GM12873 (cell line): ENCODE measurements at regions not wholly inside any gene's neighbourhood (a gene's known extent, or its start where the extent isn't known, plus 50 kb on each side); places are given as distances from the start of the nearest gene placed in this dataset.

Experiments
- TF ChIP-seq, protein P1 (sequence below): IDR thresholded peaks from 2 replicates; pipeline ENCODE4 v1.5.1; 2012; ENCODE audit warnings: low read depth, mild to moderate bottlenecking, moderate library complexity, low read length, control low read depth; ENCODE audit not compliant: insufficient read depth; ENCODE audit errors: missing control alignments

GRCh38 chr6:14422061-14422460 is 304.5 kb downstream of the CD83 start:
- TF ChIP-seq, protein P1, sequence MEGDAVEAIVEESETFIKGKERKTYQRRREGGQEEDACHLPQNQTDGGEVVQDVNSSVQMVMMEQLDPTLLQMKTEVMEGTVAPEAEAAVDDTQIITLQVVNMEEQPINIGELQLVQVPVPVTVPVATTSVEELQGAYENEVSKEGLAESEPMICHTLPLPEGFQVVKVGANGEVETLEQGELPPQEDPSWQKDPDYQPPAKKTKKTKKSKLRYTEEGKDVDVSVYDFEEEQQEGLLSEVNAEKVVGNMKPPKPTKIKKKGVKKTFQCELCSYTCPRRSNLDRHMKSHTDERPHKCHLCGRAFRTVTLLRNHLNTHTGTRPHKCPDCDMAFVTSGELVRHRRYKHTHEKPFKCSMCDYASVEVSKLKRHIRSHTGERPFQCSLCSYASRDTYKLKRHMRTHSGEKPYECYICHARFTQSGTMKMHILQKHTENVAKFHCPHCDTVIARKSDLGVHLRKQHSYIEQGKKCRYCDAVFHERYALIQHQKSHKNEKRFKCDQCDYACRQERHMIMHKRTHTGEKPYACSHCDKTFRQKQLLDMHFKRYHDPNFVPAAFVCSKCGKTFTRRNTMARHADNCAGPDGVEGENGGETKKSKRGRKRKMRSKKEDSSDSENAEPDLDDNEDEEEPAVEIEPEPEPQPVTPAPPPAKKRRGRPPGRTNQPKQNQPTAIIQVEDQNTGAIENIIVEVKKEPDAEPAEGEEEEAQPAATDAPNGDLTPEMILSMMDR: no peak

GRCh38 chr6:14422917-14423316 is 305.3 kb downstream of the CD83 start:
- TF ChIP-seq, protein P1: no peak

DNA sequence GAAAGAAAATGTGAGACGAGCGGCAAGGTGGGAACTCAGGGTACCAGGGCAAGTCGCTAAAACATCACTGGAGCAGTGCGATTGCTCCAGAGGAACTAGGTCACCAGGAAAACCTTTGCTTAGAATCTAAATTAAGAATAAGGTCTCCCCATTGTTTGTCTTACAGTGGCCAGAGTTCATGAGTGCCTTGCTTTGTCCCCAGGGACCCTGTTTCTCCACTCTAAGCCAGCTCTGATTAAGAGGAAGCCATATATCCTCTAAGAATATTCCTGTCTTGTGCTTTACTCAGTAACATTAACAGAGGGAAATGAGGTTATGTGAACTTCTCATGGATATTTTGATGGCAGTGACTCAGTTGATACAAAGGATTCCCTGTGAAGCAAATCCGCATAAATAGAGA is 305.8 kb downstream of the CD83 start:
- TF ChIP-seq, protein P1: no peak

DNA sequence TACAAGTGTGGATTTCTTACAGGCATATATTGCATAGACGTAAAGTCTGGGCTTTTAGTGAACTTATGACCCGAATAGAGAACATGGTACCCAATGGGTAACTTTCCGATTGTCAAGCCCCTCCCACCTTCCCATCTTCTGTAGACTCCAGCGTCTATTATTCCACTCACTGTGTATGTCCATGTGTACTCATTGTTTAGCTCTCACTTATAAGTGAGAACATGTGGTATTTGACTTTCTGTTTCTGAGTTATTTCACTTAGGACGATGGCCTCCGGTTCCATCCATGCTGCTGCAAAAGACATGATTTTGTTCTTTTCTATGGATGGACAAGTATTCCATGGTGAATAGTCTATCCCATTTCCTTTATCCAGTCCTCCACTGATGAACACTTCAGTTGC is 306.4 kb downstream of the CD83 start:
- TF ChIP-seq, protein P1: no peak

DNA sequence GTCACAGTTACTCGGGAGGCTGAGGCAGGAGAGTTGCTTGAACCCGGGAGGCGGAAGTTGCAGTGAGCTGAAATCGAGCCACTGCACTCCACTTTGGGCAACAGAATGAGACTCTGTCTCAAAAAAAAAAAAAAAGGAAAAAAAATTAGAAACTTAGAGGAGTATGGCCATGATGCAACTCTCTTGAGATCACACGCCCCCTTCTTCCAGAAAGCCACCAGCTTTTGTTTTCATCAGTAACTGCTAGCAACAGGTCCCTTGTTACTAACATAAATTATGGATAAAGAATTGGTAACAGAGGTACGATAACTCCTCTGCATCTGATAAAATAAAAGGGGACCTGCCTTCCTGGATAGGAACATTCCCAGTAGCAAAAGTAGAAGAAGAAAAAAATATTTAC is 308.2 kb downstream of the CD83 start:
- TF ChIP-seq, protein P1: no peak

DNA sequence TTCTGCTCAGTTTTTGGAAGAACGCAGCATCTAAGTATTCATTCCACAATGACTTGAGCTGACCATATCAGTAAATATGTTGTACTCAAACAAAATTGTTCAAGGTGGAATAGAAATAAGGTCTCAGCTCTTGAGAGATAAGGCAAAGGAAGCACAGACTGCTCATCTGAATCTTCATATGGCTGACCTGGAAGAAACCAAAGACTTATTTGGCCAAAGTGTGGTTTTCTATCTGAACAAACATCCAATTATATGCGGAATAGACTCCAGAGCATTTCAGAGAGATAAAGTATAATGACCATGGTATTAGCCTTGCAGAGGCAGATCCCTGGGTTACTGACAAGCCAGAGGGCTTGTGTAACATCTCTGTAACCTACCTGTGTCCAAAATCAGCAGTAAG is 308.7 kb downstream of the CD83 start:
- TF ChIP-seq, protein P1: no peak

GRCh38 chr6:14428269-14428668 is 310.7 kb downstream of the CD83 start:
- TF ChIP-seq, protein P1: no peak
